GM19328 (cell line): ENCODE measurements at regions not wholly inside any gene's neighbourhood (a gene's known extent, or its start where the extent isn't known, plus 50 kb on each side); places are given as distances from the start of the nearest gene placed in this dataset.
"Not testable (repeated sequence)": the region's sequence is repeated elsewhere in the genome, so short reads cannot be mapped to it uniquely, and the experiment has no call there.

Experiments used
- ATAC-seq: cut with Tn5 transposase; IDR thresholded peaks from one replicate; pipeline ENCODE4 v1.9.1; 2021; ENCODE audit warnings: mild to moderate bottlenecking, moderate library complexity; ENCODE audit not compliant: unreplicated experiment

GRCh38 chr3:152891678-152892077 lies 56.7 kb downstream of the P2RY1 start:
- no peak for ATAC-seq

- ATAC-seq = no peak
These were observed 57.5 kb downstream of the P2RY1 start for GRCh38 chr3:152892446-152892845.

DNA sequence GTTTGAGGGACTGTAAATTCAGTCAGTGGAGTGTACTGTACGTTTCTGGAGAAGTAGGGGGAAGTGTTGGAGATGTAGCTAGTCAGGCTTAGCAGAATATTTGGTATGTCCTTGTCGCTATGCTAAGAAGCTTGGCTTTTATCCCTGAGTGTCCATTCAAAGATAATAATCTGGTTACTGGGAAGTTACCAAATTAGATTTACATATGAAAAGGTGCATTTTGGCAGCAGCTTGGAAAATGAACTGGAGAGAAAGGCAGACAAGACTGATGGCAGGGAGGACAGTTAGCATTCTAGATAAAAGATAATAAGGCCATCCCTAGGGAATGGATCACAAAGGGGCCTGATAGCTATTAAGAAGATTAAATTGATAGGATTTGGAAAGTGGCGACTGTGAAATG lies 58.7 kb downstream of the P2RY1 start:
- ATAC-seq = no peak

- ATAC-seq = no peak
These were observed 64.4 kb downstream of the P2RY1 start for GRCh38 chr3:152899306-152899705.

- no peak for ATAC-seq
These were observed 67.3 kb downstream of the P2RY1 start for GRCh38 chr3:152902141-152902669.

DNA sequence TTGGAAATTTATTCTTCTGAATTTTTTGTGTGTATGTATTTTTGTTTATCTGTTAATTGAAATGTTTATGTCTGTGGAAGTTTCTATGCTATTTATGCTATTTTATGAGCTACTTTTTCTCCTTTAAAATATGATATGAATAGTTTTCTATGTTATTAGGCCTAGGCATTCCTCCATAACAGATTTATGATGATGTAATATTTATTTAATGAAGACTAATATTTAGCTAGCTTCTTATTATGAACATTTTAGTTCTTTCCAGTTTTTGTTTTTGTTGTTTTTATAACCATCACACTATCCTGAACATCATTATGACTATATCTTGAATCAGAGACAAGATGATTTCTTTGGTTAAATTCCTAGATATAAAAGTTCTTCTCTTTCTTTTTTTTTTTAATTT lies 70.7 kb downstream of the P2RY1 start:
- ATAC-seq = no peak

- no peak for ATAC-seq
These were observed 74.4 kb downstream of the P2RY1 start for GRCh38 chr3:152909180-152909883.

- ATAC-seq = no peak
These were observed 75.3 kb downstream of the P2RY1 start for GRCh38 chr3:152910211-152910610.

DNA sequence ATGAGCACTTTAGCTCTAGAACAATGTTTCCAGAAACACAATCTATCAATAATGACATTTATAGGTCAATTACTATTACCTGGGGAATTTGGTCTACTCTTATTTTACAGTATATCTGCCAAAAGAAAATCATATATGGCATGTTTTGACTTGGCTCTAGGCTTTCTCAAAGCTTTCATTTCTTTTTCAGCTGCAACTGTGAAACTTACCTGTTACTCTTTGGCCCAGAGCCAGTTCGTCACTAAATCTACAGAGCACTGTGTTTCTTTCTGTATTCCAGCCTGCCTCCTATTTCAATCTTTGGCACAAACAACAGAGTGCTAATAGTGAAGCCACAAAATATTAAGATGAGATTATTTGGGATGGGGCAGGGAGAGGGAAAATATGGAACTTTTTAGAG lies 76.0 kb downstream of the P2RY1 start:
- ATAC-seq = no peak

- ATAC-seq = not testable (repeated sequence)
These were observed 79.8 kb downstream of the P2RY1 start for GRCh38 chr3:152914743-152915142.

GRCh38 chr3:152915695-152916094 lies 80.8 kb downstream of the P2RY1 start:
- no peak for ATAC-seq

DNA sequence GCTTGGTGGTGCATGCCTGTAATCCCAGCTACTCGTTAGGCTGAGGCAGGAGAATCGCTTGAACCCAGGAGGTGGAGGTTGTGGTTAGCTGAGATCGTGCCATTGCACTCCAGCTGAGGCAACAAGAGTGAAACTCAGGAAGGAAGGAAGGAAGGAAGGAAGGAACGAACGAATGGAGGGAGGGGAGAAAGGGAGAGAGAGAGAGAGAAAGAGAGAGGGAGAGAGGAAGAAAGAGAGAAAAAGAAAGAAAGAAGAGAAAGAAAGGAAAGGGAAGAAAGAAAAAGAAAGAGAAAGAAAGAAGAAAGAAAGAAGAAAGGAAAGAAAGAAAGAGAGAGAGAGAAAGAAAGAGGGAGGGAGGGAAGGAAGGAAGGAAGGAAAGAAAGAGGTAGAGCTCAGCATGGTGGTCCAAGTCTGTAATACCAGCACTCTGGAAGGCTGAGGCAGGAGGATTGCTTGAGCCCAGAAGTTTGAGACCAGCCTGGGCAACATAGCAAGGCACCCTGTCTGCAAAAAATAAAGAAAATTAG lies 81.9 kb downstream of the P2RY1 start:
- ATAC-seq = no peak

DNA sequence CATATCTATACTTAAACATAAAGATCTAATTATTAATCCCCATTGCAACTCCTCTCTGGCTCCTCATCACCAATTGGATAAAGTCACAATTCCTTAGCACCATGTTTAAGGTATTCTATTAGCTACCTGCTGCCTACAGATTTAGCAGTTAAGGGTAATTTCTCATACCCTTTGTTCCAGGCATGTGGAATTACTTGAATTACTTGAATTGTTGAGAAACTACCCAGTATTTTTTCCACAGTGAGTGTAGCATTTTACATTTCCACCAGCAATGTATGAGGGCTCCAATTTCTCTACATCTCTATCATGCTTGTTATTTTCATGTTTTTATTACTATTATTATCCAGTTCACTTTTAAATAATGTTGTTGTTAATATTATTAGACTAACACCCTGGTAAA lies 86.4 kb downstream of the P2RY1 start:
- no peak for ATAC-seq

- ATAC-seq = no peak
These were observed 87.6 kb downstream of the P2RY1 start for GRCh38 chr3:152922554-152922953.

GRCh38 chr3:152927131-152927530 lies 92.2 kb downstream of the P2RY1 start:
- no peak for ATAC-seq

DNA sequence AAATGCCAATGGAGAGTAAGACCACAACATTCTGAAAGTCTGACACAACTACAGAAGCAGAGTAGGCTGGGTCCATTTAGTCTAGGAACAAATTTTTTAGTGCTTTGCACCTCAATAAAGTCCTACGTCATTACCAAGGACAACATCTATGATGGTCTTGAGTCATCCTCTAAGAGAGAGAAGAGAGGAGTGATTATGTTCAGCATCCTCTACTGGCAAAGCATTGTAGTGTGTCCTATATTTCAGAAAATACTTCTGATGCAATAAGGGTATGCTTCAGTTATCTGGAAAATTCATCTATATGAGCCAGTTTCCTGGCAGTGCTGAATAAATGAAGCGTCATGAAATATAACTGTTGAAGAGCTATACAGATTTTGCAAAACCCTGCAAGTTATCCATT lies 95.6 kb downstream of the P2RY1 start:
- no peak for ATAC-seq

DNA sequence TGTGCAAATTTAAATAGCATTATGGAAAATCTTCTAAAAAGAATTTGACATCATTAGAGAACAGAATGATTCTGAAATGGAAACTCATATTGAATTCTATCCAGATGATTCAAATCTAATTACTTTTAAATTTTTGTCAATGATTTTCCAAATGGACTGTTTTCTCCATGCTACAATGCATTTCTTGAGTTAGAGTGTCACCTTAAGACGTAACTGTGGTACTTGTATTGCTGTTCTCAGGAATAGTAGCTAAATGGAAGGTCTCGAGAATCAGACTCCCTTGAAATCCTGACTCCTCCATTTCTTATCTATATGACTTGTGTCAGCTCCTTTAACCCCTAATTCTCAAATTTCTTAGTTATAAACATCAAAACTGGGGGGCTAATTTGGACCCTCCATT lies 102.3 kb downstream of the P2RY1 start:
- no peak for ATAC-seq

GRCh38 chr3:152938974-152939636 lies 104.2 kb downstream of the P2RY1 start:
- no peak for ATAC-seq

GRCh38 chr3:152941859-152942258 lies 106.9 kb downstream of the P2RY1 start:
- no peak for ATAC-seq

DNA sequence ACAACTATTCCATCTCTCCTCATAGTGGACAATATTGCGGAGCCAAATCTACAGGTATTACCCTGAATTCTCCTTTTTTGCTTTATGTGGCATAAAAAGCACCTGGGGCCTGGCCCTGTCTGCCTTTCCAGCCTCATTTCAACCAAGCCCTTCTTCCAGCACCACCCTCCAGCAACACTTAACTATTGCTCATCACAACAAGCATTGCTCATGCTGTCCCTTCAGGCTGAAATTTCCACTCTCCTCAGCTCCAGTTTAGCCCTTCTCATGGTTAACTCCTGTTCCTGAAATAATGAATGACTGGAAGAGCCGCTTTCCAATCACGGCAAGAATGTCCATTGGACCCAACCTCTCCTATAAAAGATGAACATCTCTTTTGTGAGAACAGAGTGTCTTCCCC lies 107.4 kb downstream of the P2RY1 start:
- ATAC-seq = no peak

- no peak for ATAC-seq
These were observed 108.7 kb downstream of the P2RY1 start for GRCh38 chr3:152943645-152944044.

DNA sequence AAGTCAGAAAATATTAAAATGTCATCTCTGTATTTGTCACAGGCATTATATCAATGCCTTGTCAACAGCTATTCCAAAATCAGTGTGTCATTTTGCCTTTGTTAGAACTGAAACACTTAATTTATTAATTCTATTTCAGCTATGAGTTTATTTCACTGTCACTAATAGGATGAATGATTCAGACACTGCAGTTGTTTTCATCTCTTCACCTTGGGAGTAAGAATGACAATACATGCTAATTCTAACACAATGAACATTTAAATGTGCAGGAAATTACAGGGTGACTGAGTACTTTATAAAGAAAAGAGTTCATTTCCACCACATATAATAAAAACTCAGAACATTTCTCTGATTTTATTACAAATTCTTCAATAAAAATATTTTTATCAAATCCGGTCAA lies 109.7 kb downstream of the P2RY1 start:
- ATAC-seq = no peak
